Endothelial cell of umbilical vein (primary cell): ENCODE measurements at regions not wholly inside any gene's neighbourhood (a gene's known extent, or its start where the extent isn't known, plus 50 kb on each side); places are given as distances from the start of the nearest gene placed in this dataset.

Experiments
- BruUV-seq: library from RNA; stranded (reverse); fragments of 400-500 nt; replicated peaks from 2 replicates; lab custom pipeline; 2021; lab: Mats Ljungman, UMichigan
- CTCF ChIA-PET: fragments of 300-600, 350-600 bp; sonication (Branson Sonifier 250); formaldehyde crosslinking; loops from one replicate; lab custom pipeline; 2021; ENCODE audit warnings: antibody characterized with exemption, inconsistent platforms; lab: Charles Lee
- POLR2A ChIA-PET: fragments of 300-600, 350-600 bp; sonication (Branson Sonifier 250); formaldehyde crosslinking; loops from one replicate; lab custom pipeline; 2021; ENCODE audit warnings: antibody characterized with exemption, inconsistent platforms; lab: Charles Lee
- DNase-seq: peaks from one replicate; pipeline ENCODE4 v3.0.0-alpha.2; 2011; ENCODE audit warnings: low read depth, low spot score
- FAIRE-seq: peaks from 2 replicates; lab custom pipeline; 2011; peaks lifted over from hg19 to GRCh38; lab: Jason Lieb, UNC
- H2AFZ ChIP-seq: 2 replicates; pipeline ENCODE4 v1.6.0; 2012; ENCODE audit warnings: low read depth, low read length, control low read depth, inconsistent platforms
- H3K27ac ChIP-seq: 2 replicates; pipeline ENCODE4 v1.5.1; 2011; ENCODE audit warnings: low read depth, mild to moderate bottlenecking, control low read depth, low read length, moderate library complexity; ENCODE audit not compliant: insufficient read depth
- H3K27me3 ChIP-seq, 2 experiments: 2 replicates each; pipeline versions ENCODE4 v1.6.0 to v1.6.1; 2011; ENCODE audit warnings: low read length in 2 of 2, mixed read lengths in 1 of 2; ENCODE audit not compliant: control insufficient read depth in 2 of 2, insufficient read depth in 2 of 2
- H3K36me3 ChIP-seq, 2 experiments: 2 replicates in 1 of 2; 3 replicates in 1 of 2; pipeline ENCODE4 v1.5.1; 2011; ENCODE audit warnings: low read length in 2 of 2, mild to moderate bottlenecking in 1 of 2, moderate library complexity in 1 of 2; ENCODE audit not compliant: control insufficient read depth in 2 of 2, insufficient read depth in 2 of 2; ENCODE audit errors: extremely low read depth in 1 of 2
- H3K4me1 ChIP-seq: 3 replicates; pipeline ENCODE4 v1.5.1; 2011; ENCODE audit warnings: mild to moderate bottlenecking, low read length; ENCODE audit not compliant: control insufficient read depth, insufficient read depth; ENCODE audit errors: extremely low read depth
- H3K4me2 ChIP-seq: 2 replicates; pipeline ENCODE4 v1.6.1; 2011; ENCODE audit warnings: low read length, control low read depth, mixed read lengths; ENCODE audit not compliant: insufficient read depth
- H3K4me3 ChIP-seq, 3 experiments: fragments of 200-600 bp in 1 of 3; sonication (generic), shearing (Covaris generic) in 1 of 3; replicated peaks in 1 of 3; 2 replicates each; pipeline ENCODE4 v1.5.1; 2011 to 2016; ENCODE audit warnings: control low read depth in 3 of 3, low read length in 3 of 3, mild to moderate bottlenecking in 2 of 3, inconsistent platforms in 1 of 3, low read depth in 1 of 3, moderate library complexity in 1 of 3; ENCODE audit not compliant: insufficient read depth in 1 of 3
- H3K79me2 ChIP-seq: 2 replicates; pipeline ENCODE4 v1.6.0; 2012; ENCODE audit warnings: low read length, inconsistent platforms; ENCODE audit not compliant: control insufficient read depth, insufficient read depth
- H3K9ac ChIP-seq: replicated peaks from 2 replicates; pipeline ENCODE3; 2011; ENCODE audit warnings: low read length, control low read depth; ENCODE audit not compliant: insufficient read depth; ENCODE audit errors: extremely low read depth
- H3K9me1 ChIP-seq: replicated peaks from 3 replicates; pipeline ENCODE4 v1.6.0; 2011; ENCODE audit warnings: mild to moderate bottlenecking, low read length; ENCODE audit not compliant: control insufficient read depth, insufficient read depth; ENCODE audit errors: extremely low read depth
- H3K9me3 ChIP-seq: replicated peaks from 2 replicates; pipeline ENCODE4 v1.5.1; 2012; ENCODE audit warnings: low read length, inconsistent platforms; ENCODE audit not compliant: control insufficient read depth, insufficient read depth
- H4K20me1 ChIP-seq: replicated peaks from 2 replicates; pipeline ENCODE3; 2011; ENCODE audit warnings: mild to moderate bottlenecking, low read length; ENCODE audit not compliant: control insufficient read depth, insufficient read depth; ENCODE audit errors: extremely low read depth
- CTCF ChIP-seq, 2 donors: IDR thresholded peaks; 1 replicate in 1 of 2; 2 replicates in 1 of 2; pipeline ENCODE4 v1.5.1; 2011; ENCODE audit warnings: low read length in 2 of 2, mild to moderate bottlenecking in 2 of 2, moderate library complexity in 2 of 2, control low read depth in 1 of 2, inconsistent platforms in 1 of 2, low read depth in 1 of 2; ENCODE audit not compliant: insufficient read depth in 1 of 2; ENCODE audit errors: extremely low read depth in 1 of 2
- EZH2 ChIP-seq: IDR thresholded peaks from 2 replicates; pipeline ENCODE4 v1.6.1; 2012; ENCODE audit warnings: borderline replicate concordance, low read depth, mild to moderate bottlenecking, moderate library complexity, low read length, inconsistent platforms; ENCODE audit not compliant: severe bottlenecking
- FOS ChIP-seq: IDR thresholded peaks from 2 replicates; pipeline ENCODE4 v1.6.1; 2011; ENCODE audit warnings: mild to moderate bottlenecking, low read length, moderate library complexity, borderline replicate concordance; ENCODE audit not compliant: insufficient read depth
- GATA2 ChIP-seq: IDR thresholded peaks from 2 replicates; pipeline ENCODE4 v1.7.0; 2011; ENCODE audit warnings: low read depth, mild to moderate bottlenecking, moderate library complexity, mixed read lengths, low read length; ENCODE audit not compliant: insufficient read length, insufficient read depth
- JUN ChIP-seq: IDR thresholded peaks from 2 replicates; pipeline ENCODE4 v1.6.1; 2011; ENCODE audit warnings: borderline replicate concordance, low read depth; ENCODE audit not compliant: insufficient read length, insufficient read depth
- MAX ChIP-seq: IDR thresholded peaks from 2 replicates; pipeline ENCODE4 v1.6.1; 2011; ENCODE audit not compliant: insufficient read depth, insufficient read length
- MYC ChIP-seq: IDR thresholded peaks from one replicate; pipeline ENCODE4 v1.6.1; 2011; ENCODE audit warnings: mild to moderate bottlenecking, low read depth, low read length
- POLR2A ChIP-seq: IDR thresholded peaks from 2 replicates; pipeline ENCODE4 v1.6.1; 2012; ENCODE audit warnings: low read depth, mild to moderate bottlenecking, control low read depth, low read length
- POLR2AphosphoS5 ChIP-seq: IDR thresholded peaks from 2 replicates; pipeline ENCODE4 v1.6.1; 2012; ENCODE audit warnings: low read depth, mild to moderate bottlenecking, control low read depth, low read length, moderate library complexity; ENCODE audit not compliant: insufficient read depth
- dilution Hi-C: fragments of 300-500 bp; cut with MboI; formaldehyde crosslinking; loops from one replicate; pipeline ENCODE4 v1.15.0; 2019; ENCODE audit warnings: low sequenced_read_pairs; ENCODE audit not compliant: extremely low pct_ligation_motif_present
- intact Hi-C: fragments of 100-400 bp; cut with micrococcal nuclease; formaldehyde crosslinking; loops from one replicate; pipeline ENCODE4 v1.10.0; 2022

DNA sequence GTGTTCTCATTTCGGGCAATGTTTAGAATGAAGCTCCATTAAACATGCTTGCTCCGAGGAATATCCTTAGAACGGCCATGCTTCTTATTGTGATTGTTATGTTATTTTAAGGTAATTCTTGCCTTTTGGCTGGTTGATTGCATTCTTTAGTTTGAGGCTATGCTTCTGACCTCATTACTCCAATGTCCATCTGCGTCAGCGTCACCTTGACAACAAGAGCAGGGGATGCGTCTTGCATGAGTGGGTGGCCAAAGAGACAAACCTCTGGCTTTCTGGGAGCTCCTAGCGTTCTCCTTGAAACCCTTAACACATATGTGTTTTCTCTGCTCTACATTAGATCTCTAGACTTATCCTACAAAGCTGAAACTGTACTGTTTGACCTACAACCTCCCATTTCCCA, 184.3 kb downstream of the THBS2 start:
- Histone ChIP-seq H3K4me3 (no peak overlapping the region), H3K4me1 (no peaks in the 10 kb centered on the region), H3K27ac (no peak overlapping the region), H2AFZ (no peak overlapping the region), H3K9me1 (no peaks in the 10 kb centered on the region), H3K9ac (no peak overlapping the region), H3K36me3 (no peaks in the 10 kb centered on the region), H3K27me3 (no peaks in the 10 kb centered on the region), H3K4me2 (no peak overlapping the region), H3K9me3 (peaks cover 4% of the 10 kb centered on the region), H4K20me1 (no peaks in the 10 kb centered on the region), H3K79me2 (no peaks in the 10 kb centered on the region)
- dilution Hi-C loops (no loop called here), intact Hi-C loops (no loop called here)
- POLR2A ChIA-PET, result no interaction called here
- FAIRE-seq (no peak), DNase-seq (no peak)
- TF ChIP-seq MYC (no peak), JUN (no peak), MAX (no peak), GATA2 (no peak), POLR2AphosphoS5 (no peak)
- no TSS peak for BruUV-seq
- CTCF ChIA-PET, result no interaction called here

DNA sequence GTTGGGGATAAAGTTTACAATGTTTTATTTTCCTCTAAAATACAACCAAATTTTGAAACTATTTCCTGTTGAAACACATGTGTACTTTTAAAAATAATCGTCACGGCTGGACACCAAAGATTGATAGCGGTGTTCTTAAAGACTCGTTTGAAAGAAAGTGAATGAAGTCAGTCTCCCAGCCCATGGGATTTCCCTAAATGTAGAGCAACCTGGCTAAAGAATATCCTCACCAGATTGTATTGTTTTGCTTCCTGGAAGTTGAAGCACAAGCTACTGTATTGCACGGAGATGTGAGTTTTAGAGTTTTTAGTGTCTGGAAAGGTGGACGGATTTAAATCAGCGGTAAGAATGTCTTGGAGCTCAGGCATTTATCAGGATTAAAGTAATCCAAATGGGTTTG, 189.5 kb downstream of the THBS2 start:
- H3K36me3 ChIP-seq, result no peaks in the 10 kb centered on the region
- dilution Hi-C loops (no loop called here), intact Hi-C loops (no loop called here)
- no peak overlapping the region for H3K27ac ChIP-seq
- FAIRE-seq (no peak), DNase-seq (no peak)
- POLR2A ChIA-PET, result no interaction called here
- no peak overlapping the region for H3K4me2 ChIP-seq
- H3K79me2 ChIP-seq, result no peaks in the 10 kb centered on the region
- BruUV-seq, result no TSS peak
- H3K4me3 ChIP-seq, result no peak overlapping the region
- peaks cover 4% of the 10 kb centered on the region for H3K9me3 ChIP-seq
- no peaks in the 10 kb centered on the region for H3K9me1 ChIP-seq
- CTCF ChIA-PET, result no interaction called here
- H3K27me3 ChIP-seq, result no peaks in the 10 kb centered on the region
- no peaks in the 10 kb centered on the region for H4K20me1 ChIP-seq
- TF ChIP-seq JUN (no peak), EZH2 (no peak), MAX (no peak), CTCF (IDR thresholded peaks at IDR 0.05; ENCODE audit: extremely low read depth in 1 of 2, insufficient read depth in 1 of 2, low read depth in 1 of 2, low read length in 2 of 2) (no peak), GATA2 (no peak), POLR2AphosphoS5 (no peak), FOS (no peak), MYC (no peak), POLR2A (no peak)
- H3K9ac ChIP-seq, result no peak overlapping the region
- no peaks in the 10 kb centered on the region for H3K4me1 ChIP-seq
- no peak overlapping the region for H2AFZ ChIP-seq
